Caco-2 (cell line): ENCODE measurements at regions not wholly inside any gene's neighbourhood (a gene's known extent, or its start where the extent isn't known, plus 50 kb on each side); places are given as distances from the start of the nearest gene placed in this dataset.

Experiments used
- BruUV-seq: library from RNA; stranded (reverse); fragments of 400-500 nt; replicated peaks from 2 replicates; lab custom pipeline; 2021; lab: Mats Ljungman, UMichigan
- CTCF ChIA-PET: fragments of 300-600 bp; sonication (Branson Sonifier 250); formaldehyde crosslinking; loops from one replicate; lab custom pipeline; 2022; ENCODE audit warnings: antibody characterized with exemption; lab: Charles Lee
- POLR2A ChIA-PET: fragments of 300-600 bp; sonication (Branson Sonifier 250); formaldehyde crosslinking; loops from one replicate; lab custom pipeline; 2022; ENCODE audit warnings: antibody characterized with exemption; lab: Charles Lee
- DNase-seq, 2 experiments: peaks; one replicate each; pipeline versions ENCODE4 v3.0.0 to v3.0.0-alpha.2; 2020 to 2022
- H3K27me3 ChIP-seq: replicated peaks from 2 replicates; pipeline ENCODE4 v1.6.0; 2011; ENCODE audit warnings: low read length; ENCODE audit not compliant: control insufficient read depth, insufficient read depth
- H3K36me3 ChIP-seq: 2 replicates; pipeline ENCODE4 v1.5.1; 2011; ENCODE audit warnings: low read length; ENCODE audit not compliant: control insufficient read depth, insufficient read depth
- H3K4me1 ChIP-seq: fragments of 250-450 bp; sonication (Bioruptor Pico); 2 replicates; pipeline ENCODE4 v1.5.1; 2020; ENCODE audit warnings: mild to moderate bottlenecking
- H3K4me3 ChIP-seq: 2 replicates; pipeline ENCODE4 v1.5.1; 2011; ENCODE audit warnings: low read depth, mild to moderate bottlenecking, control low read depth, low read length
- H3K9me3 ChIP-seq: fragments of 250-450 bp; sonication (Bioruptor Pico); 2 replicates; pipeline ENCODE4 v1.5.1; 2020; ENCODE audit warnings: mild to moderate bottlenecking, moderate library complexity
- H3K27ac Mint-ChIP-seq: one replicate; pipeline ENCODE4 v1.8.0; 2022; ENCODE audit warnings: mixed read lengths; ENCODE audit not compliant: unreplicated experiment
- H3K27me3 Mint-ChIP-seq: one replicate; pipeline ENCODE4 v1.8.0; 2022; ENCODE audit warnings: mixed read lengths; ENCODE audit not compliant: insufficient read depth, unreplicated experiment
- H3K36me3 Mint-ChIP-seq: one replicate; pipeline ENCODE4 v1.8.0; 2022; ENCODE audit warnings: mild to moderate bottlenecking, mixed read lengths; ENCODE audit not compliant: insufficient read depth, unreplicated experiment
- H3K4me1 Mint-ChIP-seq: one replicate; pipeline ENCODE4 v1.8.0; 2022; ENCODE audit warnings: low read depth, mixed read lengths; ENCODE audit not compliant: unreplicated experiment
- H3K4me3 Mint-ChIP-seq: one replicate; pipeline ENCODE4 v1.8.0; 2022; ENCODE audit warnings: mild to moderate bottlenecking, moderate library complexity, mixed read lengths; ENCODE audit not compliant: unreplicated experiment
- H3K9me3 Mint-ChIP-seq: one replicate; pipeline ENCODE4 v1.8.0; 2022; ENCODE audit warnings: mixed read lengths; ENCODE audit not compliant: unreplicated experiment
- intact Hi-C: fragments of 100-400 bp; cut with micrococcal nuclease; formaldehyde crosslinking; loops from one replicate; pipeline ENCODE4 v1.10.0; 2022; ENCODE audit not compliant: unreplicated experiment
- TF ChIP-seq, protein P1 (sequence below), 2 experiments: fragments of 200-600 bp in 1 of 2; IDR thresholded peaks; 1 replicate in 1 of 2; 2 replicates in 1 of 2; pipeline versions ENCODE4 v1.5.1 to v1.8.0; 2011 to 2022; ENCODE audit warnings: antibody characterized with exemption in 1 of 2, control low read depth in 1 of 2, inconsistent platforms in 1 of 2, low read depth in 1 of 2, low read length in 1 of 2, mild to moderate bottlenecking in 1 of 2, moderate library complexity in 1 of 2; ENCODE audit not compliant: insufficient read depth in 1 of 2, severe bottlenecking in 1 of 2, unreplicated experiment in 1 of 2

DNA sequence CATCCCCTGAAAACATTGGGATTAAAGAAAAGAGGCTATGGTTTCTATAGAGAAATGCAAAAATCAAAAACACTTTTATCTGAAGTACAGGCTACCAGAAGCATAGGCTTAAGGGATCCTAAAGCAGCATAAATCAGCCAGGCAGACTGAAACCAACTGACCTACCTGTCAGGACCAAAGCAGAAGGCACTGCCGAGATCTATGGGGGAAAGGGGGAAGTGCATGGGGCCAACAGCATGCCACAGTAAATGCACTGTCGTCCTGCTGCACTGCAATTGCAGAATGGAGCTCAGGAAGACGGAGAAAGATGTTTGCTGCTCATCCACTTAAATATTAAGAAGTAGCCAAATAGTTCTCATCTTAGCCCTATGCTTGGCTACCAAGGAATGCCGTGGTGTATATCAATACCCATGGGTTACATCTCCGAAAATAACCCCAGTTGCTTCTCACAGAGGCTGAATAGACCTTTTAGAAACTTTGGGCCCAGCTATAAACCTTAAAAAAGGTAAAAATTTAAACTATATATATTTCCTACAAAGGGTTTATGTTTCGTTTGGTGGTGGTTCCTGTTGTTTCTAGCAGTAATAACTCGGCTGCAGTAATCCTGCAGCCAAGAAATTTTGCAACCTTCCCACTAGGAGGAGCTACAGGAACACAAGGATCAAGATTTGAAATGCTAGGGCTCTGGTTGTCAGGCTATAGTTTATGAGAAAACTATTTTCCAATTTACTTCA, 312.2 kb upstream of the DIAPH2 start:
- Mint-ChIP-seq H3K4me1 (no peaks in the 10 kb centered on the region), H3K9me3 (no peaks in the 10 kb centered on the region), H3K27me3 (no peaks in the 10 kb centered on the region), H3K36me3 (no peaks in the 10 kb centered on the region), H3K27ac (no peak overlapping the region), H3K4me3 (no peak overlapping the region)
- DNase-seq, result peak; percentile 27 to 33
- Histone ChIP-seq H3K4me3 (no peak overlapping the region), H3K36me3 (no peaks in the 10 kb centered on the region), H3K27me3 (no peaks in the 10 kb centered on the region), H3K9me3 (no peaks in the 10 kb centered on the region), H3K4me1 (no peaks in the 10 kb centered on the region)
- BruUV-seq, result no TSS peak
- TF ChIP-seq, protein P1, sequence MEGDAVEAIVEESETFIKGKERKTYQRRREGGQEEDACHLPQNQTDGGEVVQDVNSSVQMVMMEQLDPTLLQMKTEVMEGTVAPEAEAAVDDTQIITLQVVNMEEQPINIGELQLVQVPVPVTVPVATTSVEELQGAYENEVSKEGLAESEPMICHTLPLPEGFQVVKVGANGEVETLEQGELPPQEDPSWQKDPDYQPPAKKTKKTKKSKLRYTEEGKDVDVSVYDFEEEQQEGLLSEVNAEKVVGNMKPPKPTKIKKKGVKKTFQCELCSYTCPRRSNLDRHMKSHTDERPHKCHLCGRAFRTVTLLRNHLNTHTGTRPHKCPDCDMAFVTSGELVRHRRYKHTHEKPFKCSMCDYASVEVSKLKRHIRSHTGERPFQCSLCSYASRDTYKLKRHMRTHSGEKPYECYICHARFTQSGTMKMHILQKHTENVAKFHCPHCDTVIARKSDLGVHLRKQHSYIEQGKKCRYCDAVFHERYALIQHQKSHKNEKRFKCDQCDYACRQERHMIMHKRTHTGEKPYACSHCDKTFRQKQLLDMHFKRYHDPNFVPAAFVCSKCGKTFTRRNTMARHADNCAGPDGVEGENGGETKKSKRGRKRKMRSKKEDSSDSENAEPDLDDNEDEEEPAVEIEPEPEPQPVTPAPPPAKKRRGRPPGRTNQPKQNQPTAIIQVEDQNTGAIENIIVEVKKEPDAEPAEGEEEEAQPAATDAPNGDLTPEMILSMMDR (IDR thresholded peaks at IDR 0.05; ENCODE audit: insufficient read depth in 1 of 2, low read depth in 1 of 2, low read length in 1 of 2, severe bottlenecking in 1 of 2, unreplicated experiment in 1 of 2), result peak; percentile 36 to 77
- ChIA-PET POLR2A (no interaction called here), CTCF (no interaction called here)
- intact Hi-C loops, result loop anchor here (1.0 to 10.0 kb wide), 4 partner anchors 34 to 392 kb away; partner anchors contain the start of gene DIAPH2

GRCh38 chrX:96373047-96373355, 311.6 kb upstream of the DIAPH2 start:
- intact Hi-C loops, result loop anchor here (2.0 to 10.0 kb wide), 3 partner anchors 34 to 392 kb away; no protein-coding TSS in a partner anchor
- no peaks in the 10 kb centered on the region for H3K4me1 Mint-ChIP-seq
- H3K27ac Mint-ChIP-seq, result no peak overlapping the region
- ChIA-PET CTCF (no interaction called here), POLR2A (no interaction called here)
- Histone ChIP-seq H3K27me3 (no peaks in the 10 kb centered on the region), H3K4me3 (no peak overlapping the region), H3K36me3 (no peaks in the 10 kb centered on the region), H3K4me1 (no peaks in the 10 kb centered on the region), H3K9me3 (no peaks in the 10 kb centered on the region)
- H3K4me3 Mint-ChIP-seq, result no peak overlapping the region
- DNase-seq, result no peak
- TF ChIP-seq, protein P1 (IDR thresholded peaks at IDR 0.05; ENCODE audit: insufficient read depth in 1 of 2, low read depth in 1 of 2, low read length in 1 of 2, severe bottlenecking in 1 of 2, unreplicated experiment in 1 of 2), result no peak
- no peaks in the 10 kb centered on the region for H3K9me3 Mint-ChIP-seq
- no peaks in the 10 kb centered on the region for H3K27me3 Mint-ChIP-seq
- H3K36me3 Mint-ChIP-seq, result no peaks in the 10 kb centered on the region
- no TSS peak for BruUV-seq

- no peak overlapping the region for H3K27ac Mint-ChIP-seq
- intact Hi-C loops, result loop anchor here (10.0 kb wide), 1 partner anchor 389 kb away; no protein-coding TSS in a partner anchor
- CTCF ChIA-PET, result no interaction called here
- no peaks in the 10 kb centered on the region for H3K27me3 ChIP-seq
- no peaks in the 10 kb centered on the region for H3K36me3 Mint-ChIP-seq
- H3K9me3 Mint-ChIP-seq, result no peaks in the 10 kb centered on the region
- no peaks in the 10 kb centered on the region for H3K4me1 ChIP-seq
- H3K4me3 ChIP-seq, result no peak overlapping the region
- no TSS peak for BruUV-seq
- H3K4me3 Mint-ChIP-seq, result no peak overlapping the region
- no peaks in the 10 kb centered on the region for H3K27me3 Mint-ChIP-seq
- H3K36me3 ChIP-seq, result no peaks in the 10 kb centered on the region
- H3K9me3 ChIP-seq, result no peaks in the 10 kb centered on the region
- POLR2A ChIA-PET, result no interaction called here
- TF ChIP-seq, protein P1 (IDR thresholded peaks at IDR 0.05; ENCODE audit: insufficient read depth in 1 of 2, low read depth in 1 of 2, low read length in 1 of 2, severe bottlenecking in 1 of 2, unreplicated experiment in 1 of 2), result no peak
- no peaks in the 10 kb centered on the region for H3K4me1 Mint-ChIP-seq
- DNase-seq, result no peak
Observed at GRCh38 chrX:96376266-96376665, 308.4 kb upstream of the DIAPH2 start.
